ENCODE measurements at regions not wholly inside any gene's neighbourhood (a gene's known extent, or its start where the extent isn't known, plus 50 kb on each side); places are given as distances from the start of the nearest gene placed in this dataset.

GRCh38 chr18:2002151-2002550, 569.2 kb downstream of the METTL4 start:
- Histone ChIP-seq H4K8ac (ENCODE audit: low read depth, low read length) (peak overlapping the region; percentile 25), H3K36me3 (ENCODE audit: control insufficient read depth in 1 of 2, insufficient read depth in 2 of 2, low read length in 2 of 2) (no peaks in the 10 kb centered on the region), H3K4ac (ENCODE audit: low read depth, low read length) (peak overlapping the region; percentile 29), H2AK5ac (ENCODE audit: low read length) (no peak overlapping the region), H3K4me1 (ENCODE audit: control insufficient read depth in 1 of 2, insufficient read depth in 2 of 2, low read length in 2 of 2) (peaks cover 12 to 14% of the 10 kb centered on the region in 2 experiments), H3K27ac (ENCODE audit: low read depth, low read length) (peak overlapping the region; percentile 84), H3K4me2 (ENCODE audit: low read length) (no peak overlapping the region), H4K12ac (ENCODE audit: low read depth, low read length) (no peak overlapping the region), H2BK120ac (ENCODE audit: insufficient read depth, low read length, poor library complexity) (peak overlapping the region; percentile 99), H3K4me3 (ENCODE audit: low read depth, low read length) (no peak overlapping the region), H2BK12ac (ENCODE audit: low read length) (peak overlapping the region; percentile 3), H4K91ac (ENCODE audit: low read depth, low read length) (peak overlapping the region; percentile 64), H3K79me1 (ENCODE audit: low read length) (peaks cover 12% of the 10 kb centered on the region), H2AFZ (ENCODE audit: insufficient read depth, low read length, poor library complexity) (peak overlapping the region; percentile 3), H3K9me3 (ENCODE audit: insufficient read depth, low read depth, low read length) (no peaks in the 10 kb centered on the region), H2BK5ac (ENCODE audit: low read depth, low read length, poor library complexity) (peak overlapping the region; percentile 64), H3K79me2 (ENCODE audit: control insufficient read depth, insufficient read depth, low read length, poor library complexity) (peaks cover 2% of the 10 kb centered on the region), H3K9ac (ENCODE audit: low read length) (no peak overlapping the region), H3K18ac (ENCODE audit: low read length) (no peak overlapping the region), H3K14ac (ENCODE audit: low read length) (peak overlapping the region; percentile 84), H3K23ac (ENCODE audit: low read length) (no peak overlapping the region), H3K27me3 (ENCODE audit: insufficient read depth, low read length) (no peaks in the 10 kb centered on the region)
- WGBS (ENCODE audit: extremely low coverage, insufficient coverage, insufficient read length): no CpG with 5 or more reads among the region's 2 CpGs
- DNase-seq: peak; percentile 65 to 75

- no CpG with 5 or more reads among the region's 7 CpGs for whole genome bisulfite sequencing (ENCODE audit: extremely low coverage, insufficient coverage, insufficient read length)
- Histone ChIP-seq H3K4ac (ENCODE audit: low read depth, low read length) (no peak overlapping the region), H3K18ac (ENCODE audit: low read length) (no peak overlapping the region), H3K36me3 (ENCODE audit: control insufficient read depth in 1 of 2, insufficient read depth in 2 of 2, low read length in 2 of 2) (no peaks in the 10 kb centered on the region), H4K8ac (ENCODE audit: low read depth, low read length) (peak overlapping the region; percentile 29), H2BK5ac (ENCODE audit: low read depth, low read length, poor library complexity) (peak overlapping the region; percentile 85), H3K27ac (ENCODE audit: low read depth, low read length) (peak overlapping the region; percentile 57), H3K9me3 (ENCODE audit: insufficient read depth, low read depth, low read length) (no peaks in the 10 kb centered on the region), H3K14ac (ENCODE audit: low read length) (no peak overlapping the region), H3K79me2 (ENCODE audit: control insufficient read depth, insufficient read depth, low read length, poor library complexity) (peaks cover 2% of the 10 kb centered on the region), H3K4me3 (ENCODE audit: low read depth, low read length) (no peak overlapping the region), H4K12ac (ENCODE audit: low read depth, low read length) (peak overlapping the region; percentile 55), H3K27me3 (ENCODE audit: insufficient read depth, low read length) (no peaks in the 10 kb centered on the region), H4K91ac (ENCODE audit: low read depth, low read length) (peak overlapping the region; percentile 82), H2BK12ac (ENCODE audit: low read length) (peak overlapping the region; percentile 98), H3K9ac (ENCODE audit: low read length) (no peak overlapping the region), H3K4me2 (ENCODE audit: low read length) (no peak overlapping the region), H2AK5ac (ENCODE audit: low read length) (no peak overlapping the region), H2AFZ (ENCODE audit: insufficient read depth, low read length, poor library complexity) (peak overlapping the region; percentile 25), H3K23ac (ENCODE audit: low read length) (no peak overlapping the region), H3K79me1 (ENCODE audit: low read length) (peaks cover 12% of the 10 kb centered on the region), H2BK120ac (ENCODE audit: insufficient read depth, low read length, poor library complexity) (peak overlapping the region; percentile 69), H3K4me1 (ENCODE audit: control insufficient read depth in 1 of 2, insufficient read depth in 2 of 2, low read length in 2 of 2) (peaks cover 11 to 14% of the 10 kb centered on the region in 2 experiments)
- peak; percentile 89 to 94 for DNase-seq
Measured at GRCh38 chr18:2002604-2003003, 568.7 kb downstream of the METTL4 start.

GRCh38 chr18:2009942-2010697, 561.2 kb downstream of the METTL4 start:
- H3K9me3 ChIP-seq (ENCODE audit: insufficient read depth, low read depth, low read length): no peaks in the 10 kb centered on the region
- no peaks in the 10 kb centered on the region for H3K4me1 ChIP-seq (ENCODE audit: control insufficient read depth in 1 of 2, insufficient read depth in 2 of 2, low read length in 2 of 2)
- H3K23ac ChIP-seq (ENCODE audit: low read length): no peak overlapping the region
- H4K12ac ChIP-seq (ENCODE audit: low read depth, low read length): no peak overlapping the region
- no peak overlapping the region for H3K9ac ChIP-seq (ENCODE audit: low read length)
- no peak overlapping the region for H2AFZ ChIP-seq (ENCODE audit: insufficient read depth, low read length, poor library complexity)
- DNase-seq: no peak
- H3K79me2 ChIP-seq (ENCODE audit: control insufficient read depth, insufficient read depth, low read length, poor library complexity): no peaks in the 10 kb centered on the region
- H2AK5ac ChIP-seq (ENCODE audit: low read length): no peak overlapping the region
- no peak overlapping the region for H3K27ac ChIP-seq (ENCODE audit: low read depth, low read length)
- no peaks in the 10 kb centered on the region for H3K79me1 ChIP-seq (ENCODE audit: low read length)
- no peak overlapping the region for H2BK120ac ChIP-seq (ENCODE audit: insufficient read depth, low read length, poor library complexity)
- H3K4ac ChIP-seq (ENCODE audit: low read depth, low read length): no peak overlapping the region
- no peak overlapping the region for H3K18ac ChIP-seq (ENCODE audit: low read length)
- no peak overlapping the region for H3K14ac ChIP-seq (ENCODE audit: low read length)
- H3K36me3 ChIP-seq (ENCODE audit: control insufficient read depth in 1 of 2, insufficient read depth in 2 of 2, low read length in 2 of 2): no peaks in the 10 kb centered on the region
- no peak overlapping the region for H3K4me2 ChIP-seq (ENCODE audit: low read length)
- no CpG with 5 or more reads among the region's 2 CpGs for WGBS (ENCODE audit: extremely low coverage, insufficient coverage, insufficient read length)
- H2BK5ac ChIP-seq (ENCODE audit: low read depth, low read length, poor library complexity): no peak overlapping the region
- no peak overlapping the region for H4K8ac ChIP-seq (ENCODE audit: low read depth, low read length)
- H3K4me3 ChIP-seq (ENCODE audit: low read depth, low read length): no peak overlapping the region
- no peaks in the 10 kb centered on the region for H3K27me3 ChIP-seq (ENCODE audit: insufficient read depth, low read length)
- H2BK12ac ChIP-seq (ENCODE audit: low read length): no peak overlapping the region
- H4K91ac ChIP-seq (ENCODE audit: low read depth, low read length): no peak overlapping the region

GRCh38 chr18:2027016-2027415, 544.3 kb downstream of the METTL4 start:
- Histone ChIP-seq H3K9me3 (ENCODE audit: insufficient read depth, low read depth, low read length) (no peaks in the 10 kb centered on the region), H3K23ac (ENCODE audit: low read length) (no peak overlapping the region), H2AK5ac (ENCODE audit: low read length) (no peak overlapping the region), H3K9ac (ENCODE audit: low read length) (no peak overlapping the region), H3K4ac (ENCODE audit: low read depth, low read length) (no peak overlapping the region), H3K4me1 (ENCODE audit: control insufficient read depth in 1 of 2, insufficient read depth in 2 of 2, low read length in 2 of 2) (no peaks in the 10 kb centered on the region), H3K18ac (ENCODE audit: low read length) (no peak overlapping the region), H4K8ac (ENCODE audit: low read depth, low read length) (no peak overlapping the region), H2BK5ac (ENCODE audit: low read depth, low read length, poor library complexity) (no peak overlapping the region), H3K36me3 (ENCODE audit: control insufficient read depth in 1 of 2, insufficient read depth in 2 of 2, low read length in 2 of 2) (no peaks in the 10 kb centered on the region), H3K79me1 (ENCODE audit: low read length) (no peaks in the 10 kb centered on the region), H3K14ac (ENCODE audit: low read length) (no peak overlapping the region), H2BK12ac (ENCODE audit: low read length) (no peak overlapping the region), H3K27ac (ENCODE audit: low read depth, low read length) (no peak overlapping the region), H3K4me2 (ENCODE audit: low read length) (no peak overlapping the region), H2AFZ (ENCODE audit: insufficient read depth, low read length, poor library complexity) (no peak overlapping the region), H3K79me2 (ENCODE audit: control insufficient read depth, insufficient read depth, low read length, poor library complexity) (no peaks in the 10 kb centered on the region), H4K12ac (ENCODE audit: low read depth, low read length) (no peak overlapping the region), H2BK120ac (ENCODE audit: insufficient read depth, low read length, poor library complexity) (no peak overlapping the region), H3K27me3 (ENCODE audit: insufficient read depth, low read length) (no peaks in the 10 kb centered on the region), H4K91ac (ENCODE audit: low read depth, low read length) (no peak overlapping the region), H3K4me3 (ENCODE audit: low read depth, low read length) (no peak overlapping the region)
- no peak for DNase-seq
- WGBS (ENCODE audit: extremely low coverage, insufficient coverage, insufficient read length): no CpG with 5 or more reads among the region's 2 CpGs

Data from trophoblast cell (in vitro differentiated cells and primary cell).